ENCODE measurements at regions not wholly inside any gene's neighbourhood (a gene's known extent, or its start where the extent isn't known, plus 50 kb on each side); places are given as distances from the start of the nearest gene placed in this dataset.
A peak's percentile ranks its signal among the peaks of the same experiment; 100 is the strongest.

DNA sequence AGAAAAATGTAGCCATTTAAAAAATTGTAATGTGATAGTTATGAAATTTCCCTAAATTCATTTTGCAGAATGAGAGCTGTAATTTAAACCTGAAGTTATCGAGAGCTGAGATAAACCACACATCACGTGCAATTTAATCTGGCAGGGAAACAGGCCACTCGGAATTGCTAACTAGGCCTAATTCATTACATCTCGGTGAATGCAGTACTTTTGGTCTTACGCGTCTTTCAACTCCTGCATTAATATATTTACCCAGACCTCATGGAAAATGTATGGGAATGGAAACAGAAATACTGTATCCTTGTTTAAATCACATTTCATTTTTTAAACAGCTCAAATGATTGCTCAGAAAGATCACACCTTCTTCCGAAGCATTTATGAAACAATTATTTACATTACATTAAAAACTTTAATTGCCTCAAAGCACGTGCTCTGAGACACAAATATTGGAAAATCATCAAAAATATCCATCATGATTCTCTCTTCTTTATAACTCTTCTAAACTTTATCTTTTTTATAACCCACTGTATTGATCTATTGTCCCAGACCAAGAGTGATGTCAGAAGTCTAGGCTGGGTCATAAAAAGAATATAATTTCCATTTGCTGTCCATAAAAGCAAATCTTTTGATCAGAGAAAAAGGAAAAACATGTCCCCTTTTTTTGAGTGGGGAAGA, 111.7 kb upstream of the MYL2 start:
- DNase-seq (ENCODE audit: low read depth in 2 of 3, low spot score in 2 of 3): no peak

DNA sequence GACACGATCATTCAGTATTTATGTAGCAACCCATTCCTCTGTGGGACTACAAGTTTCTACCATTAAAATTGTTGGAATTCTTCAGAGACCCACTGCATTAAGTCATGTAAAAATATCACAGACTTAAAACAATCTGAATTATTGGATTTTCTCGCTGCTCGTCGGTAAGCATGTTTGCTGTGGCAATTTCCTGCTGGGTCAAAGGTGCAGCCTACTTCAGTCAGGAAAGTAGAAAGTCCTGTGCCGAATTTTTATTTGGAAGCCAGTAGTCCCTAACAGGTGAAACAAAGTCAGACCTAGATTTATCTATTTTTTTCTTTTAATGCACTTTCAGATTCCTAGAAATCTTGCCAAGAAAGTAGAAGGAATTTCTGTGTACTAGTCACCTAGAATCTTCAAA, 110.4 kb upstream of the MYL2 start:
- DNase-seq (ENCODE audit: low read depth in 2 of 3, low spot score in 2 of 3): no peak

GRCh38 chr12:111029732-111030131, 109.4 kb upstream of the MYL2 start:
- no peak for DNase-seq (ENCODE audit: low read depth in 2 of 3, low spot score in 2 of 3)

DNA sequence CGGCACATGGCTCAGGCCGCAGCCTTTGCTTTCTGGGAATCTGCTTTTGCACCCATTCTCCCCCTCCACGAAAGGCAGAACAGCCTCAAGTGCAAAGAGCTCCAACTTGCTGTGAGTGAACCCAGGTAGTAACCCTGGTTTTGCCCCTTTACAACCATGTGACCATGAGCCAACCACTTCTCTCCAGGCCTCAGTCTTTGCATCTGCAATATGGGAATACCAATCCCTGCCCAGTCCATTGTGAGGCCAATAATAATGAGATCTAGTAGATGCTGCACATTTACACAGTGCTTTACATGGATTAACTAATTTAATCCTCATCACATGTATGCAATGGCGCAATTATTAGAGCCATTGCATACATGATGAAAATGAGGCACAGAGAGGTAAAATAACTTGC, 108.9 kb upstream of the MYL2 start:
- no peak for DNase-seq (ENCODE audit: low read depth in 2 of 3, low spot score in 2 of 3)

- no peak for DNase-seq (ENCODE audit: low read depth in 2 of 3, low spot score in 2 of 3)
These were observed 108.5 kb upstream of the MYL2 start for GRCh38 chr12:111028830-111029229.

- no peak for DNase-seq (ENCODE audit: low read depth in 2 of 3, low spot score in 2 of 3)
These were observed 107.1 kb upstream of the MYL2 start for GRCh38 chr12:111027431-111027830.

GRCh38 chr12:111025792-111026430, 105.5 kb upstream of the MYL2 start:
- DNase-seq (ENCODE audit: low read depth in 2 of 3, low spot score in 2 of 3): no peak

GRCh38 chr12:111025301-111025700, 104.9 kb upstream of the MYL2 start:
- DNase-seq (ENCODE audit: low read depth in 2 of 3, low spot score in 2 of 3): no peak

GRCh38 chr12:111024205-111024801, 103.9 kb upstream of the MYL2 start:
- DNase-seq (ENCODE audit: low read depth in 2 of 3, low spot score in 2 of 3): peak in 2 of 3 donors; percentile 37 to 59

GRCh38 chr12:111022386-111022785, 102.0 kb upstream of the MYL2 start:
- DNase-seq (ENCODE audit: low read depth in 2 of 3, low spot score in 2 of 3): no peak

GRCh38 chr12:111014547-111014946, 94.2 kb upstream of the MYL2 start:
- DNase-seq (ENCODE audit: low read depth in 2 of 3, low spot score in 2 of 3): no peak

DNA sequence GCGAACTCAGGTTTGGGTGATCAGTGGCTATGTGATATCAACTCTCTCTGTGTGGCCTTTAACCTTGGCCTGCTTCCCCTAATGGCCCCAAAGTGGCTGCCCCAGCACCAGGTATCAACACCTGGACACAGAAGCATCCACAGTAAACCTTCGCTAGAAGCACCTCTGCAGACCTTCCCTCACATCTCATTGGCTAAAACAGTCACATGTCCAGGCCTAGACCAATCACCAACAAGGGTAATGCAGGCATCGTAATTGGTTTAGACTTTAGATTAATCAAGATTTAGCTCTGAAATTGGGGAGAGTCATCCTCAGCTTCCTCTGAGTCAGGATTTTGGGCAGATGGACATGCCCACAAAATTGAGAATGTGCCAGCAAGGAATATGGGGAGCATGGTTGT, 92.5 kb upstream of the MYL2 start:
- no peak for DNase-seq (ENCODE audit: low read depth in 2 of 3, low spot score in 2 of 3)

- no peak for DNase-seq (ENCODE audit: low read depth in 2 of 3, low spot score in 2 of 3)
These were observed 91.7 kb upstream of the MYL2 start for GRCh38 chr12:111011999-111012600.

GRCh38 chr12:111010916-111011657, 90.7 kb upstream of the MYL2 start:
- no peak for DNase-seq (ENCODE audit: low read depth in 2 of 3, low spot score in 2 of 3)

DNA sequence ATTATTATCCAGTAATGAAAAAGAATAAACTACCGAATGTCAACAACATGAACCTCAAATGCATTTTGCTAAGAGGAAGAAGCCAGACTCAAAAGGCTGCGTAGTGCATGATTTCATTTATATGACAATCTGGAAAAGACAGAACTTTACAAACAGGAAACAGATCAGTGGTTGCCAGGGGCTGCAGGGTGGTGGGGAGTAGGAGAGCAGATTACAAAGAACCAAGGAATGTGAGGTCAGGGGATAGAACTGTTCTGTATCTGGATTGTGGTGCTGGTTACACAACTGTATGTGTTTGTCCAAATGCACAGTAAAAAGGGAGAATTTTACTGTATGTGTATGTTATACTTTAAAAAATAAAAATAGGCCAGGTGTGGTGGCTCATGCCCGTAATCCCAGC, 89.7 kb upstream of the MYL2 start:
- no peak for DNase-seq (ENCODE audit: low read depth in 2 of 3, low spot score in 2 of 3)

GRCh38 chr12:111006621-111007020, 86.2 kb upstream of the MYL2 start:
- DNase-seq (ENCODE audit: low read depth in 2 of 3, low spot score in 2 of 3): peak in 1 of 3 donors; percentile 8

DNA sequence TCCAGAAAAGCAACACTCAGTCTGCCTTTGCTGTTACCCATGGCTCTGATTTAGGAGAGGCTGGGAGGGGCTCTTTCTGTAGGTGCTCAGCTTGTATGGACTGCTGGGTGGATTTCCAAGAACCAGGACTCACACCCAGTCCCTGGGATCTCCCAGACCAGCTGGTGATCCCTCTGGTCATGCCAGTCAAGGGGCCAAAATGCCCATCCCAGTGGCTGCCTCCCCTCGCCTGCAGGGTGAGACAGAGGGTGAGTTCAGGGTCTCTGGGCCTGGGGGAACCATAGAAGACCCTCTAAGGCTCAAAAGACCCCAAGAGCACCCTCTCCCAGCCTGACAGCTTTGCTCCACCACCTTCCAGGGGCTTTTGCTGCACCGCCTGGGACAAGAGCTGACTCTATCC, 78.6 kb upstream of the MYL2 start:
- DNase-seq (ENCODE audit: low read depth in 2 of 3, low spot score in 2 of 3): no peak

GRCh38 chr12:110998165-110998564, 77.8 kb upstream of the MYL2 start:
- no peak for DNase-seq (ENCODE audit: low read depth in 2 of 3, low spot score in 2 of 3)

DNA sequence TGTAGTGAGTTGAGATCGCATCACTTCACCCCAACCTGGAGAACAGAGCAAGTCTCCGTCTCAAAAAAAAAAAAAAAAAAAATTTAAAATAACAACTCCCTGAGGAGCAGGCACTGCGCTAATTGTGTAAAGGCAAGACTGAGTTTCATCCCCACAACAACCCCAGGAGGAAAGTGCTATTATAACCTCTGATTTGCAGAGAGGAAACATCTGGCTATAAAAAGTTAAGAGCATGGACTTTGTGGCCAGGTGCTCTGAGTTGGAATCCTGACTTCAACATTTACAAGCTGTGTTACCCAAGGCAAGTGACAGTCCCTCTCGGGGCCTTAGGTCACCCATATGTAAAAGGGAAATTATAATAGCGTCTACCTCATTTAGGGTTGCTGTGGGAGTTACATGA, 76.0 kb upstream of the MYL2 start:
- DNase-seq (ENCODE audit: low read depth in 2 of 3, low spot score in 2 of 3): no peak

GRCh38 chr12:110995615-110996014, 75.2 kb upstream of the MYL2 start:
- DNase-seq (ENCODE audit: low read depth in 2 of 3, low spot score in 2 of 3): no peak

- no peak for DNase-seq (ENCODE audit: low read depth in 2 of 3, low spot score in 2 of 3)
These were observed 74.6 kb upstream of the MYL2 start for GRCh38 chr12:110995016-110995415.

All from hematopoietic multipotent progenitor cell (in vitro differentiated cells).